ENCODE measurements at regions not wholly inside any gene's neighbourhood (a gene's known extent, or its start where the extent isn't known, plus 50 kb on each side); places are given as distances from the start of the nearest gene placed in this dataset.

DNA sequence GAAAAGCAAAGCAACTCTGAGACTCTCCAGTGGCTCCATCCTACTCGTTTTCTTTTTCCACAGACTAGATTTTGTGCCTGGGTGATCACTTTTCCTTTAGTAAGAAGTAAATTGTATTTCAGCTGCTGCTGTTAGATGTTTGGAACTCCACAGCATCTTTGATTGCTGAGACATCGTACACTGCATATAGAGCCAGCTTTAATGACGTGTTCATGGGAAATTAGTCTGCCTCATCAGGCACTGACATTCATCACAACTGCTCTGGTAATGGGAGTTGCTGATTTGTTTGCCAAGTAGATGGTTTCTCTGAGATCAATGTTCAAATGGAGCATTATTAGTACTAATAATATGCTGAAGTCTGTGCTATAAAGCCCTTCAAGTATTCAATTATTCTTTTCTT is 573.8 kb upstream of the NR5A2 start:
- intact Hi-C loops (cut with micrococcal nuclease; ENCODE audit: unreplicated experiment) = no loop called here
- Histone ChIP-seq H3K27me3 (replicated peaks; ENCODE audit: insufficient read depth, low read depth, low read length, poor library complexity) (no peaks in the 10 kb centered on the region), H3K4me1 (ENCODE audit: insufficient read depth, low read length, poor library complexity, severe bottlenecking) (no peaks in the 10 kb centered on the region), H3K9me3 (ENCODE audit: low read depth, low read length, poor library complexity, severe bottlenecking) (no peaks in the 10 kb centered on the region), H3K4me3 (ENCODE audit: low read depth, low read length, poor library complexity, severe bottlenecking) (no peak overlapping the region), H3K27ac (ENCODE audit: low read depth, low read length, poor library complexity, severe bottlenecking) (no peak overlapping the region), H3K36me3 (ENCODE audit: insufficient read depth, low read length, poor library complexity, severe bottlenecking) (no peaks in the 10 kb centered on the region)
- TF ChIP-seq CTCF (conservative IDR thresholded peaks at IDR 0.05; ENCODE audit: low read depth, low read length) (no peak), EZH2 (IDR thresholded peaks at IDR 0.05; ENCODE audit: borderline replicate concordance, low read depth, low read length, poor library complexity, severe bottlenecking) (no peak)
- no TSS peak for BruUV-seq (replicated peaks)
- DNase-seq (ENCODE audit: low spot score) = no peak
- POLR2A ChIA-PET (ENCODE audit: low non-redundant PET) = no interaction called here
- CTCF ChIA-PET = no interaction called here

DNA sequence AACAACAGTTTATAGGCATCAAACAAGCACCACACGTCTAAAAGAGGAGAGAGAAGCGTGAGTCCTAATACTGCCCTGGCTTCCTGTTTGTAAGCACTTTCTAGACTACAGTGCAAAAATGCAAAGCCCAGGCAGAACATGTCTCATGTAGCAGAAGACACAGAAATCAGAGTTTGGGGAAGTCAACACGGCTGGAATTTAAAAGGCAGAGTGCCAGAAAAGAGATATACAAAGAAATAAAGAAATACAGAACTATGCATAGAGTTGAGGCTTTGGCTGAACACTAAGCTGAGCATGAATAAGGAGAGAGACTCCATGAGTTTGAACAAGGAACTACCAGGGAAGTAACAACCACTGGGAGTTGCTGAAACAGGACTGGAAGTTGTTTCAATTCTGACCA is 566.6 kb upstream of the NR5A2 start:
- H3K27me3 ChIP-seq (replicated peaks; ENCODE audit: insufficient read depth, low read depth, low read length, poor library complexity) = no peaks in the 10 kb centered on the region
- peaks cover 18% of the 10 kb centered on the region for H3K9me3 ChIP-seq (ENCODE audit: low read depth, low read length, poor library complexity, severe bottlenecking)
- no peak for TF ChIP-seq CTCF (conservative IDR thresholded peaks at IDR 0.05; ENCODE audit: low read depth, low read length)
- TF ChIP-seq EZH2 (IDR thresholded peaks at IDR 0.05; ENCODE audit: borderline replicate concordance, low read depth, low read length, poor library complexity, severe bottlenecking) = no peak
- CTCF ChIA-PET = no interaction called here
- intact Hi-C loops (cut with micrococcal nuclease; ENCODE audit: unreplicated experiment) = loop anchor here (5.0 to 10.0 kb wide), 4 partner anchors 91 to 689 kb away; no protein-coding TSS in a partner anchor
- POLR2A ChIA-PET (ENCODE audit: low non-redundant PET) = no interaction called here
- BruUV-seq (replicated peaks) = no TSS peak
- peak overlapping the region; percentile 24 for H3K27ac ChIP-seq (ENCODE audit: low read depth, low read length, poor library complexity, severe bottlenecking)
- H3K4me1 ChIP-seq (ENCODE audit: insufficient read depth, low read length, poor library complexity, severe bottlenecking) = peaks cover 3% of the 10 kb centered on the region
- peak; percentile 41 for DNase-seq (ENCODE audit: low spot score)
- H3K4me3 ChIP-seq (ENCODE audit: low read depth, low read length, poor library complexity, severe bottlenecking) = no peak overlapping the region
- H3K36me3 ChIP-seq (ENCODE audit: insufficient read depth, low read length, poor library complexity, severe bottlenecking) = peaks cover 8% of the 10 kb centered on the region

DNA sequence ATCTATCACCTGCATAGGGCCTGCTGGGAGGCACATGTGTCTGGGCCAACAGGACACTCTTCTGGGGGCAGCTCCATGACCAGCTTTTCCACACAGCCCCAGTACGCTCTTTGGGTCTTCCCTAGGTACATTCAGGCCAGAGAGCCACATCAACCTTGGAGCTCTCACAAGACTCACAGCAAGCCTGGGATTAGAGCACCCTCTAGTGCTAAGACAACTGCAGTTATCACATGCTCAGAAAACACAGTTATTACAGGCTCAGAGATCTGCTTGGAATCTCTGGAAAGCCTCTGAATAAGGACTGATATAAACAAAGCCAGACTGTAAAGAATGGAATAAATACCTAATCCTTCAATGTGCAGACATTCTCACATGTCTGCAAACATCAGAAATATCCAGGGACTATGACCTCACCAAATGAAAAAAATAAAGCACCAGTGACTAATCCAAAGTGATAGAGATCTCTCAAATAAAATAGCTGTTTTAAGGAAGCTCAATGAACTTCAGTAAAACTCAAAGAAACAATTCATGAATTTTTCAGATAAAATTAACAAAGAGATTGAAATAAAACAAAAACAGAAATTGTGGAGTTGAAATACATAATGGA is 563.9 kb upstream of the NR5A2 start:
- peaks cover 18% of the 10 kb centered on the region for H3K9me3 ChIP-seq (ENCODE audit: low read depth, low read length, poor library complexity, severe bottlenecking)
- H3K27ac ChIP-seq (ENCODE audit: low read depth, low read length, poor library complexity, severe bottlenecking) = peak overlapping the region; percentile 46
- no peak overlapping the region for H3K4me3 ChIP-seq (ENCODE audit: low read depth, low read length, poor library complexity, severe bottlenecking)
- ChIA-PET POLR2A (ENCODE audit: low non-redundant PET) (no interaction called here), CTCF (interaction anchor here (0.6 to 1.4 kb wide), 8 partner anchors 9 to 777 kb away, joined by 3 to 7 read pairs (median 4); no protein-coding TSS in a partner anchor)
- peaks cover 8% of the 10 kb centered on the region for H3K36me3 ChIP-seq (ENCODE audit: insufficient read depth, low read length, poor library complexity, severe bottlenecking)
- BruUV-seq (replicated peaks) = no TSS peak
- TF ChIP-seq CTCF (conservative IDR thresholded peaks at IDR 0.05; ENCODE audit: low read depth, low read length) = peak; percentile 73
- TF ChIP-seq EZH2 (IDR thresholded peaks at IDR 0.05; ENCODE audit: borderline replicate concordance, low read depth, low read length, poor library complexity, severe bottlenecking) = no peak
- peaks cover 9% of the 10 kb centered on the region for H3K4me1 ChIP-seq (ENCODE audit: insufficient read depth, low read length, poor library complexity, severe bottlenecking)
- intact Hi-C loops (cut with micrococcal nuclease; ENCODE audit: unreplicated experiment) = loop anchor here (1.0 to 10.0 kb wide), 8 partner anchors 89 to 705 kb away; no protein-coding TSS in a partner anchor
- H3K27me3 ChIP-seq (replicated peaks; ENCODE audit: insufficient read depth, low read depth, low read length, poor library complexity) = no peaks in the 10 kb centered on the region
- peak; percentile 92 for DNase-seq (ENCODE audit: low spot score)

Measured in A673 (cell line).